ENCODE measurements at regions not wholly inside any gene's neighbourhood (a gene's known extent, or its start where the extent isn't known, plus 50 kb on each side); places are given as distances from the start of the nearest gene placed in this dataset.

- no peak for TF ChIP-seq CTCF (optimal IDR thresholded peaks at IDR 0.05 in 1 of 3, IDR thresholded peaks at IDR 0.05 in 1 of 3, conservative IDR thresholded peaks at IDR 0.05 in 1 of 3; ENCODE audit: extremely low read depth in 1 of 3, insufficient read depth in 2 of 3, low read length in 3 of 3)
- no peak for TF ChIP-seq EZH2 (IDR thresholded peaks at IDR 0.05; ENCODE audit: low read length)
These were observed 390.3 kb downstream of the FAM47A start for GRCh38 chrX:33741807-33742206.
